ENCODE measurements at regions not wholly inside any gene's neighbourhood (a gene's known extent, or its start where the extent isn't known, plus 50 kb on each side); places are given as distances from the start of the nearest gene placed in this dataset.
"Not testable (repeated sequence)": the region's sequence is repeated elsewhere in the genome, so short reads cannot be mapped to it uniquely, and the experiment has no call there.

DNA sequence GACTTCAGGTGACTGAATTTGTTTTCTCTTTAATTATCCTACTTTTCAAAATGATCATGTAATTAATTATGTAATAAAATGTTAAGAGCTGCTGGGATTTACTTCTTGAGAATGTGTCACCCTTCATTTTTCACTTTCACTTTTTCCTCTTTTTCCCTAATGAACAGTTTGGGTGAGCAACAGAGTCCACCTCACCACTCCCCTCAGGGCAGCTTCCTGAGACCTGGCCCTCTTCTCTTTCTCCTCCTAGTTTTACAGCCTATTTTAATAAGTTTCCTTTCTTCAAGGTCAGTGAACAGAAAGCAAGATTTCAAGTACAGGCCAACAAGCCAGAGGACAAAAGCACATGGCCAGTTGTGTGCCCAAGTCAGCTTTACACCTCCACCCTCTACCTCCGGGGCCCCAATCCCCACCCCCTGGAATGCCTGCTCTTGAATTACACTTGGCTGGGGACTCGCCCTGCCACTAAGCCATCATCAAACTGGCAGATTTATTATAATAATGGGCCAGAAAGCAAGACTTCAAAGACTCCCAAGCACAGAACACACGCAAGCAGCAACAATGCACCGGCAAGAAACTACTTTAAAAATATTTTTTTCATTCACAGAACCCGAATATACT, 143.1 kb upstream of the VOPP1 start:
- not testable (repeated sequence) for H3K36me3 ChIP-seq; H3K27me3 ChIP-seq (replicated peaks); H3K4me3 ChIP-seq; DNase-seq (ENCODE audit: low read depth in 1 of 2, low spot score in 2 of 2); H3K4me1 ChIP-seq (replicated peaks); H3K9me3 ChIP-seq (replicated peaks); H3K27ac ChIP-seq

DNA sequence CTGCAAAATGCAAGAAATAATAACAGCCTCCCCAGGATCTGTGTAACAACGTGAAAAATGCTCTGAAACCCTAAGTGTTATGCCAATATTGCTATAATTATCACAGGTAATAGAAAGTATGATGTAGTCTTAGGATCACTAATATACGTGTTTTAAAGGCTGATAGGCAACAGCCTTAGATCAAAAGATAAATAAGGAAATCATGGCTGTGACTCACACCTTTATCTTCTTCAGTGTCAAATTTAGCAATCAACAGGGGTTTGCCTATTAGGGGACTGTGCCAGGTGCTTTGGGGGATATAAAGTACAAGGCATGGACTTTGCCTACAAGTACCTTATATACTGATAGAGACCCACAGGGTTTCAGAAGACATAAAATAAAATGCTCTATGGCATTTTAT, 142.1 kb upstream of the VOPP1 start:
- H3K4me1 ChIP-seq (replicated peaks); H3K4me3 ChIP-seq; H3K9me3 ChIP-seq (replicated peaks); H3K27ac ChIP-seq; H3K27me3 ChIP-seq (replicated peaks); DNase-seq (ENCODE audit: low read depth in 1 of 2, low spot score in 2 of 2); H3K36me3 ChIP-seq: not testable (repeated sequence)

DNA sequence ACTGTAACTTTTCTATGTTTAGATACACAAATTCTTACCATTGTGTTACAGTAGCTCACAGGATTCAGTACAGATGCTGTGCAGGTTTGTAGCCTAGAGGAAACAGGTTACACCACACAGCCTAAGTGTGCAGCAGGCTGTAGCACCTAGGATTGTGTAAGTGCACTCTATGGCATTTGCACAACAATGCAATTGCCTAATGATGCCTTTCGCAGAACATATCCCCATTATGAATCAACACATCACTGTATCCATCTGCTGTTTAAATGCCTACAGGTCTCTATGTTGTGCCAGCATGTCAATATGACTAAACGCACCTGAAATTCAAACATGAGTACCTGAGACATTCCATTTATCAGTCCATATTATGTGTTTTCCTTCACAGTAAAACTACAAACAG, 138.0 kb upstream of the VOPP1 start:
- DNase-seq (ENCODE audit: low read depth in 1 of 2, low spot score in 2 of 2); H3K4me1 ChIP-seq (replicated peaks); H3K36me3 ChIP-seq; H3K4me3 ChIP-seq; H3K27me3 ChIP-seq (replicated peaks); H3K27ac ChIP-seq; H3K9me3 ChIP-seq (replicated peaks): not testable (repeated sequence)

DNA sequence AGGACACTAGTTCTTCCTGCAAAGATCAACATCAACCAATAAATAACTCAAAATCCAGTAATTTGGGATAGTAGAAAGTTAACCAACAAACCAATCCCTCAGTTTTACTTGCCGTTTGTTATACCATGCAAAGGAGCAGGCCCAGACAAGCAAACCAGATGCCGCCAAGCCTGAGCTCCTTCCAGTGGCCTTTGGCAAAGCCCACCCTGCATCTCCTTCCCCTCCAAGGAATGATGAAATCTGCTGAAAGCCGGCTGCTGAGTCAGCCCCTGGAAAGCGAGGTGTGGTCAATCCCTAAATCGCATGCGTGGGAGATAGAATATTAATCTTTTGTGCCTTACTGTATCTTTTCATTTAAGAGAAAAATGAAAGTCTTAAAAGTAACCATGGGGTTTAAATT, 135.7 kb upstream of the VOPP1 start:
- not testable (repeated sequence) for H3K27ac ChIP-seq; H3K4me1 ChIP-seq (replicated peaks); DNase-seq (ENCODE audit: low read depth in 1 of 2, low spot score in 2 of 2); H3K36me3 ChIP-seq; H3K27me3 ChIP-seq (replicated peaks); H3K4me3 ChIP-seq; H3K9me3 ChIP-seq (replicated peaks)

DNA sequence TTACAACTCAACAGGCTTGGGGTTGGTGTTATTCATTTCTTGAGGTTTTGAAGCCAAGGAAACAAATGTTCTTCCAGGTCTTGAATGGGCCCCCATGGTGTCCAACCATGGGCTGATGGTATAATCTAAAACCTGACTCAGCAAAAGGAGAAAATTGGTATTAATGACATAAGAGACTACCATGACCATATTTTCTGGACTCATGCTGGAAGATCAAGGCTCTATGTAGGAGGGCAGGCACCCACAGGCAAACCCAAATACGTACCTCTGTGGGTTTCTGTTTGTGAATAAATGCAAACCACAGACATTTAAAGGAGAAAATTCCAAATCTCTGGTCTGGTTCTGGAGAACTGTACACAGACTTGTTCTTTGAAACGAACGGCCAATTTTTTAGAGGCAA, 135.1 kb upstream of the VOPP1 start:
- not testable (repeated sequence) for H3K4me3 ChIP-seq; H3K36me3 ChIP-seq; H3K9me3 ChIP-seq (replicated peaks); H3K27me3 ChIP-seq (replicated peaks); H3K4me1 ChIP-seq (replicated peaks); DNase-seq (ENCODE audit: low read depth in 1 of 2, low spot score in 2 of 2); H3K27ac ChIP-seq

DNA sequence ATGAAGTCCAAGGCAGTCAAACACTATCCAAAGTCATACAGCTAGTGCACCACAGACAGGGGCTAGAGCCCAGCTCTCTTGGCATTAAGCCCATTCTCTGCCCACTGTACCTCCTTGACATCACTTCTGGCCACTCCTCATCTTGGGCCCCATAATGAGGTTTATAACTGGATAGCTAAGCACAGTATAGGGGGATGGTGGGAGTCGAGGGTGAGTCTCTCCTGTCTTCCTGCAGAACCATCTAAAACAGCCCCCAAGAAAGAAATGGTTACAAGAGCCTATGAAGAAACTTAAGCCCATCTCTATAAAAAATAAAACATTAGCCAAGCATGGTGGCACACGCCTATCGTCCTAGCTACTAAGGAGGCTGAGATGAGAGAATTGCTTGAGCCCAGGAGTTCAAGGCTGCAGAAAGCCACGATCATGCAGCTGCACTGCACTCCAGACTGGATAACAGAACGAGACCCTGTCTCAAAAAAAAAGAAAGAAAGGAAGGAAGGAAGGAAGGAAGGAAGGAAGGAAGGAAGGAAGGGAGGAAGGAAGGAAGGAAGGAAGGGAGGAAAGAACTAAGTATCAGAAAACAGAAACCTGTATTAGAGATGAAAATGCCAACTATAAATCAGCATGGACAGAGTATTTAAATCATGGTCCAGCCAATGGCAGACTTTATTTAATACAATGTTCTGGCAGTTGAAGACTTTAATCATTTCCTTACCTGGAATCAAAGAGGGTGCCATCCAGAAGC, 134.3 kb upstream of the VOPP1 start:
- not testable (repeated sequence) for H3K4me1 ChIP-seq (replicated peaks); H3K4me3 ChIP-seq; H3K27me3 ChIP-seq (replicated peaks); H3K9me3 ChIP-seq (replicated peaks); H3K36me3 ChIP-seq; DNase-seq (ENCODE audit: low read depth in 1 of 2, low spot score in 2 of 2); H3K27ac ChIP-seq

DNA sequence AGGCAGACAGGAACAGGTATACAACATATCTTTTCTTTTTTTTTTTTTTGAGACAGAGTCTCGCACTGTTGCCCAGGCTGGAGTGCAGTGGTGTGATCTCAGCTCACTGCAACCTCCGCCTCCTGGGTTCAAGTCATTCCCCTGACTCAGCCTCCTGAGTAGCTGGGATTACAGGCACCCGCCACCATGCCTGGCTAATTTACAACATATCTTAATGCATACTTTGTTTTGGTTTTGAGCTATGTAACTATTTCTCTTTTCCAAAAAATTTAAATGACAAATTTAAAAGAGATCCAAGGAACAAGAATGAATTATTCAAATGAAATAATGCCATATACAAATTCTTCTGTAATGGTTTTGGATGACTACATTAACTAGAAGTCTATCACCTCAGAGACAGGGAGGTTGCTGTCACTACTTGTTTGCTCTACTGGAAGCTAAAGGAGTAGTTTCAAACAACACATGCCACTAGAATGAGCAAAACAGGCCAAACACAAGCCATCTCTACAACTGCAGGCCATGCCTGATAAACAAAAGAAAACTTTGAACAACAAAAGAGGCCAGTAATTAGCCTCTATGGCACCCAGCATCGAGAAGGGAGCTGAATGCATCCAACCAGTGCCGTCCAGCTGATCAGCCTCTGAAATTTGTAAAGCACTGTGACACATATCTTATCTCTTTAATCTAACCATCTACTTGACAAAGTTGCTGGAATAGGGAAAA, 133.6 kb upstream of the VOPP1 start:
- H3K4me3 ChIP-seq; H3K4me1 ChIP-seq (replicated peaks); H3K27ac ChIP-seq: not testable (repeated sequence)

DNA sequence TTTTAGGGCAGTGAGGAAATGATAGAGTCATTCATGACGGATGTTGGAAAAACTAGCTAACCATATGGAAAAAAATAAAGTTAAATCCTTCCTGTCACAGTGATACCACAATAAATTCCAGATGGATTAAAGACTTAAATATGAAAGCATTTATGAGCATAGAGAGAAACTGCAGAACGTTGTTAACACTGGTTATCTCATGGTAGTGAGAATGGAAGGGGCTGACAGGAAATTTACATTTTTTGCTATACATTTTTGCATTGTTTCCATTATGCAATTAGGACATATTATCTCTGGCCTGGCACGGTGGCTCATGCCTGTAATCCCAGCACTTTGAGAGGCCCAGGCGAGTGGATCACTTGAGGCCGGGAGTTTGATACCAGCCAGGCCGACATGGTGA, 130.5 kb upstream of the VOPP1 start:
- H3K9me3 ChIP-seq (replicated peaks); H3K27ac ChIP-seq; H3K36me3 ChIP-seq; H3K4me1 ChIP-seq (replicated peaks); H3K27me3 ChIP-seq (replicated peaks); H3K4me3 ChIP-seq; DNase-seq (ENCODE audit: low read depth in 1 of 2, low spot score in 2 of 2): not testable (repeated sequence)

More for the DNA sequence above, 133.6 kb upstream of the VOPP1 start:
- DNase-seq (ENCODE audit: low read depth in 1 of 2, low spot score in 2 of 2); H3K36me3 ChIP-seq; H3K27me3 ChIP-seq (replicated peaks); H3K9me3 ChIP-seq (replicated peaks): not testable (repeated sequence)

DNA sequence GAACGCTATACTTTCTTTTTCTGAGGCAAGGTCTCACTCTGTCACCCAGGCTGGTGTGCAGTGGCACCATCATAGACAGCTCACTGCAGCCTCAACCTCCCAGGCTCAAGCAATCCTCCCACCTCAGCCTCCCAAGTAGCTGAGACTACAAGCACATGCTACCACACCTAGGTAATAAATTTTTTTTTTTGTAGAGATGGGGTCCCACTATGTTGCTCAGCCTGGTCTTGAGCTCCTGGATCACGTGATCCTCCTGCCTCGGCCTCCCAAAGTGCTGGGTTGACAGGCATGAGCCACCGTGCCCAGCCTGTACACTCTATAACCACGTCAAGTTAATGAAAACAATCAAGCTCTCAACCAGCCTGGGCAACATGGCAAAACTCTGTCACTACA, 127.1 kb upstream of the VOPP1 start:
- not testable (repeated sequence) for H3K9me3 ChIP-seq (replicated peaks); H3K4me1 ChIP-seq (replicated peaks); H3K36me3 ChIP-seq; H3K27me3 ChIP-seq (replicated peaks); H3K4me3 ChIP-seq; DNase-seq (ENCODE audit: low read depth in 1 of 2, low spot score in 2 of 2); H3K27ac ChIP-seq

DNA sequence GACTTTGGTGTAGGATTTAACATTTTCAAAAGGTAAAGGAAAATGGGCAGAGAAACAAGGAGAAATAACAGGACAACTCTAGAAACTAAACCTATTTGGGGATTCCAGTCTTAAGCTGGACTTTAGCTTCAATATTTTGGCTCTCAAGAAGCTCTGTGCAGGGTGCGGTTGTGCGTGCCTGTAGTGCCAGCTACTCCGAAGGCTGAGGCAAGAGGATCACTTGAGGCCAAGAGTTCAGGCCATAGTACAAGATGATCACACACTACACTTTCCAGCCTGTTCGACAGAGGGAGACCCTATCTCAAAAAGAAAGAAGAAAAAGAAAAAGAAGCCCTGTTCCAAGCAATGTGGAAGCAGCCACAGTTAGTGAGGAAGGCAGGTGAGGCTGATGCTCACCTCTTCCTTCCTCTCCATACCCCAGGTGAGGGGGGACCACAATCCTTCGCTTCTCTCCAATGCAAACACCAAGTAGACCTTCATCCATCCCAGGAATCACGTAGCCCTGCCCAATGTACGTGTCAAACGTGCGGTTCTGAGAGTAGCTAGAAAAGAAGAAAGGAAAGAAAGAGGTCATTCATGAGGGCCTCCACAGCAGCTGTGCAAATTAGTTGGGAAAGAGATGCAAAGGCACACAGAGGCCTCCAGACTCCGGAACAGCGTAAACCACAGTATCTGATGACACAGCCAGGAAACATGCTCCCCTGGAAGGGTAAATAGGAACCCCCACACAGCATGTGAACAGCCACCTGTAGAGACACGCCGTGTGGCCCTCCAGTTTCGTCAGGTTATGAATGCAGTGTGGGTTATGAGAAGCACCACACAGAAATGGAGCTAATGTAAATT, 126.5 kb upstream of the VOPP1 start:
- not testable (repeated sequence) for H3K4me1 ChIP-seq (replicated peaks); H3K27ac ChIP-seq; H3K36me3 ChIP-seq; H3K9me3 ChIP-seq (replicated peaks); H3K27me3 ChIP-seq (replicated peaks); H3K4me3 ChIP-seq
- peak in 1 of 2 experiments; percentile 7 for DNase-seq (ENCODE audit: low read depth in 1 of 2, low spot score in 2 of 2)

DNA sequence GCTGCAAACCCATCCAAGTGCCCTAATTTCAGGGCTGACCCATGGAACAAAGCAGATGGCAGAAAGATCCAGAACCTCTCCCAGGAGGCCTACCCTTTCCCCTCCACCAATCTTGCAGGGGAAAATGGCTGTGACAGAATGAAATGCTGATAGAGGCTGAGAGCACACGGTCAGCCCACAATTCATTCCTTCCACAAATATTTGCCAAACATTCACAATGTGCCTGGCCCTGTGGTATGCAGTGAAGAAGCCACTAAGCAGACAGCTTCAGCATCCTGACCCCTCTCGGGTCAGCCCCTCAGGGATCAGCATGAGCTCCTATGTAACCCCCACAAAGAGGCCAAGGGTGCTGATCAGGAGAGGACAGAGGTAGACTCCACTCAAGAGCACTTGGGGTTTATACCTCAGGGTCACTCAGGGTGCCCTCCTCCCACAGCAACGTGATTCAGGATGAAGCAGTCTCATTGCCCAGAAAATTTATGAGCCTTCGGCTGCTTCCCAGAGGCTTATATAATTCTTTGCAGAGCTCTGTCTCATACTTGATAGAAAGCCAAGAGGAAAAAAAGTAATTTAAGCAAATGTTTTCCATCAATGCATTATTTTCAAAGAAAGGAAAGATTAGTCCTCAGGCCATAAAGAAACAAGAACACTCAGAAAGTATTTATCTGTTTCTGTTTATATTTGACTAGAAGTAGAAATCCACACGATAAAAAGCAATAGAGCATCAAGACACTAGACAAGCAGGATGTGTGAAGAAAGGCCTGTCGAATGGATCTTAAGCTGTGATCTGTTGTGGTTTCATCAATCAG, 123.8 kb upstream of the VOPP1 start:
- H3K4me3 ChIP-seq; H3K27me3 ChIP-seq (replicated peaks); H3K36me3 ChIP-seq; H3K4me1 ChIP-seq (replicated peaks); H3K9me3 ChIP-seq (replicated peaks); H3K27ac ChIP-seq: not testable (repeated sequence)
- peak in 1 of 2 experiments; percentile 7 for DNase-seq (ENCODE audit: low read depth in 1 of 2, low spot score in 2 of 2)

DNA sequence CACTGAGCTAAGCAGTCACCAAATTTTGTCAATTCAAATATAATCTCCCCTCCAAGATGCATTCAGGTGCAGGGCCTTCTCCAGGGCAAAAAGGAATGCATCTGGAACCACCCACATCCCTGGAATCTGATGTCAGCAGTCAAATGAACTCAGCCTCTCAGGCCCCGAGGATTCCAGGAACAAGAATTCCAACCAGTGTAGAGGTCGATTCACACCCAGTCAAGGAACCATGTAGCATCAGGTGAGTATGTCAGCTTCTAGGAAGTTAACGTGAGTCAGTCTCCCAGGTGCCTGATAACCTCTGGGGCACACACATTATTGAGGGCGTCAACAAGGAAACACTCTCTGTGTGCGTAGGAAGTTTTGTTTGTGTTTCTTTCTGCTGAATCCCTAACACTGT, 122.2 kb upstream of the VOPP1 start:
- H3K4me1 ChIP-seq (replicated peaks); H3K27ac ChIP-seq; H3K4me3 ChIP-seq; H3K27me3 ChIP-seq (replicated peaks); DNase-seq (ENCODE audit: low read depth in 1 of 2, low spot score in 2 of 2); H3K36me3 ChIP-seq; H3K9me3 ChIP-seq (replicated peaks): not testable (repeated sequence)
